NCI-H2227 (cell line): ENCODE measurements at regions not wholly inside any gene's neighbourhood (a gene's known extent, or its start where the extent isn't known, plus 50 kb on each side); places are given as distances from the start of the nearest gene placed in this dataset.

Experiments
- DNase-seq: peaks from one replicate; lab custom pipeline; 2025; ENCODE audit not compliant: unreplicated experiment; lab: John Stamatoyannopoulos, UW

GRCh38 chr14:71321574-71322315, 414.5 kb downstream of the PCNX1 start:
- peak; percentile 33 for DNase-seq

GRCh38 chr14:71322655-71323250, 415.5 kb downstream of the PCNX1 start:
- DNase-seq: peak; percentile 21

- no peak for DNase-seq
Observed at GRCh38 chr14:71324767-71325272, 417.6 kb downstream of the PCNX1 start.

GRCh38 chr14:71327691-71328090, 420.4 kb downstream of the PCNX1 start:
- DNase-seq: no peak

- DNase-seq: no peak
Observed at GRCh38 chr14:71328183-71328582, 420.9 kb downstream of the PCNX1 start.

GRCh38 chr14:71328954-71329353, 421.7 kb downstream of the PCNX1 start:
- DNase-seq: no peak

- DNase-seq: no peak
Observed at GRCh38 chr14:71331403-71331802, 424.1 kb downstream of the PCNX1 start.

- no peak for DNase-seq
Observed at GRCh38 chr14:71332476-71332875, 425.2 kb downstream of the PCNX1 start.

- no peak for DNase-seq
Observed at GRCh38 chr14:71333705-71334104, 426.4 kb downstream of the PCNX1 start.

GRCh38 chr14:71336489-71337192, 429.4 kb downstream of the PCNX1 start:
- no peak for DNase-seq

GRCh38 chr14:71338153-71338552, 430.9 kb downstream of the PCNX1 start:
- DNase-seq: no peak

GRCh38 chr14:71339650-71340415, 432.6 kb downstream of the PCNX1 start:
- DNase-seq: no peak

GRCh38 chr14:71341156-71341555, 433.9 kb downstream of the PCNX1 start:
- DNase-seq: no peak

GRCh38 chr14:71343724-71344123, 436.5 kb downstream of the PCNX1 start:
- DNase-seq: no peak

GRCh38 chr14:71344506-71344905, 437.2 kb downstream of the PCNX1 start:
- no peak for DNase-seq

- DNase-seq: no peak
Observed at GRCh38 chr14:71346685-71347084, 439.4 kb downstream of the PCNX1 start.

GRCh38 chr14:71348394-71348793, 441.1 kb downstream of the PCNX1 start:
- DNase-seq: no peak

- DNase-seq: no peak
Observed at GRCh38 chr14:71348817-71349216, 441.6 kb downstream of the PCNX1 start.

GRCh38 chr14:71354142-71354541, 446.9 kb downstream of the PCNX1 start:
- no peak for DNase-seq

- no peak for DNase-seq
Observed at GRCh38 chr14:71354801-71355200, 447.5 kb downstream of the PCNX1 start.
